Astrocyte of the spinal cord (primary cell): ENCODE measurements at regions not wholly inside any gene's neighbourhood (a gene's known extent, or its start where the extent isn't known, plus 50 kb on each side); places are given as distances from the start of the nearest gene placed in this dataset.

Experiments used
- DNase-seq: peaks from one replicate; pipeline ENCODE4 v3.0.0; 2011; ENCODE audit warnings: low read depth, low spot score
- H3K4me3 ChIP-seq: 2 replicates; pipeline ENCODE4 v1.5.1; 2011; ENCODE audit warnings: low read depth, mild to moderate bottlenecking, low read length, moderate library complexity
- in situ Hi-C: cut with HindIII; loops from 2 replicates; pipeline ENCODE4 v1.10.0; 2017; ENCODE audit warnings: low sequenced_read_pairs
- TF ChIP-seq, protein P1 (sequence below): IDR thresholded peaks from 2 replicates; pipeline ENCODE4 v1.5.1; 2012; ENCODE audit warnings: low read depth, mild to moderate bottlenecking, low read length, inconsistent platforms

DNA sequence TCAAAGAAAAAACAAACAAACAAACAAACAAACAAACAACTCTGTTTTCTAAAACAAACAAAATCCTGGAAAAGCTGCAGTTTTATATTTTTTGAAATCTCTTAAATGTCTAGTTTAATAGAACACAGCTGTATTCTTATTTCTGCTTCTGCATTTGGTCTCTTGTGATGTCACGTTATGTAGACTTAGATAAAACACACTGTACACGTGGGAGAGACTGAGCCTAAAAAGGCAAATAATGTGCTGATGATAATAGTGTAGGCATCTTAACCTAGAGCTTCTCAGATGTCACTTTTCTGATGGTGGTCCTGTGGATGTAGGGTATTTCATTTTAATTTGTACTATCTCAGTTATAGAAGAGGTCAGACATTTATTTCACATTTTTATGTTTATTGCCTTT is 261.7 kb downstream of the UTRN start:
- in situ Hi-C loops = no loop called here
- DNase-seq = no peak
- no peak overlapping the region for H3K4me3 ChIP-seq
- TF ChIP-seq, protein P1, sequence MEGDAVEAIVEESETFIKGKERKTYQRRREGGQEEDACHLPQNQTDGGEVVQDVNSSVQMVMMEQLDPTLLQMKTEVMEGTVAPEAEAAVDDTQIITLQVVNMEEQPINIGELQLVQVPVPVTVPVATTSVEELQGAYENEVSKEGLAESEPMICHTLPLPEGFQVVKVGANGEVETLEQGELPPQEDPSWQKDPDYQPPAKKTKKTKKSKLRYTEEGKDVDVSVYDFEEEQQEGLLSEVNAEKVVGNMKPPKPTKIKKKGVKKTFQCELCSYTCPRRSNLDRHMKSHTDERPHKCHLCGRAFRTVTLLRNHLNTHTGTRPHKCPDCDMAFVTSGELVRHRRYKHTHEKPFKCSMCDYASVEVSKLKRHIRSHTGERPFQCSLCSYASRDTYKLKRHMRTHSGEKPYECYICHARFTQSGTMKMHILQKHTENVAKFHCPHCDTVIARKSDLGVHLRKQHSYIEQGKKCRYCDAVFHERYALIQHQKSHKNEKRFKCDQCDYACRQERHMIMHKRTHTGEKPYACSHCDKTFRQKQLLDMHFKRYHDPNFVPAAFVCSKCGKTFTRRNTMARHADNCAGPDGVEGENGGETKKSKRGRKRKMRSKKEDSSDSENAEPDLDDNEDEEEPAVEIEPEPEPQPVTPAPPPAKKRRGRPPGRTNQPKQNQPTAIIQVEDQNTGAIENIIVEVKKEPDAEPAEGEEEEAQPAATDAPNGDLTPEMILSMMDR = no peak

DNA sequence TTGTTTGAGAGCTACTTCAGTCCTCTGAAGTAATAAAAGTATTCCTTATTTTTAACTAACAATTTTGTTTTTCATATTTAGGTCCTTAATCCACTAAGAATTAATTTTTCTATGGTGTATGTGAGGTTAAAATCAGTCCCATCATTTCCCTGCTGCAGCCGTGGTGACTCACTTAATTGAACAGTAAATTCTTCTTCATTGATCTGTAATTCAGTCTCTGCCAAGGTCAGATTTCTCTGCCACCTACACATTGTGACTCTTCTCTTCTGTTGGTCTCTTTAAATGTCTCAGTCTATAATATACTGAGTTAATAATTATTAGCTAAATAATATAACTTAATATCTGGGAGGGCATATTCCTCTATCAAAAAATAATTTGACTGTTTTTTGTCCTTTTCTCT is 262.3 kb downstream of the UTRN start:
- in situ Hi-C loops = no loop called here
- no peak for DNase-seq
- no peak overlapping the region for H3K4me3 ChIP-seq
- TF ChIP-seq, protein P1 = no peak

GRCh38 chr6:144548536-144548935 is 263.4 kb downstream of the UTRN start:
- TF ChIP-seq, protein P1 = no peak
- DNase-seq = no peak
- no peak overlapping the region for H3K4me3 ChIP-seq
- in situ Hi-C loops = no loop called here

DNA sequence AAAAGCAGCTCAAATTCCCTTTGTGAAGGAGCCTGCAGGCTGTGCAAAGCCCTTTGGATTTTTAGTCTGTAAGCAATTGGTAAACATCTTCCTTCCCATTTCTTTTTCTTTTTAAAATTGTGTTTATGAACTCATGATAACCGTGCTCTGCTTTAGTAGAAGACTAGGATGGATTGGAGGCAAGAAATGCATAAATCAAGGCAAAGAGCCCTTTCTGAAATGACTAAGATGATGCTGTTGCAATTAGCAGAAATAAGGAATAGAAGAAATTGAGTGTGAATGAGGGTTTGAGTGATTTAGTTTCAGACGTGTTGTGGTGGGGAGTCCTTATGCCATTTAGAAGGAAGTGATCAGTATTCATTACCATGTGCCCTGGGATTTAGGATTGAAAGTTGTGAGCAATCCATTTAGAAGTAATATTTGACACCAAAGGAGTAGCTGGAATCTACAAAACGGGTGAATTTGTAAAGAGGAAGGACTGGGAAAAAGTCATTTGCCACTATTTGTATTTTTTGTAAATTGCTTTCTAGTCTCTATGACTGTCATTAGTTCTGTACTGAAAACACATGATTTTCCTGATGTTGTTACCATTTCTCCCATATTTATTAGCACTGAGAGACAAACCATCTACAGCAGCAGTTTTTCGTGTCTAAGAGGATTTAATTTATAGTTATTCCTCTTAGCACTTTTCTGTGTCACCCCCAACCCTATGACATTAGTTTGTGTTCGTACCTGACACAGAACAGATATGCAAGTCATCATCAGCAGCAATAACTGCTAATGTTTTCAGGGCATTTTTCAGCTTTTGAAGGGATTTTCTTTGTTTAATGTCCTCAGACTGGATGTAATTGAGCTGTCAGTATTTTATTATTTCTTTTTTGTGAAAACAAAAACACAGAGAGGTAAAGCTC is 265.0 kb downstream of the UTRN start:
- H3K4me3 ChIP-seq = no peak overlapping the region
- in situ Hi-C loops = no loop called here
- TF ChIP-seq, protein P1 = no peak
- DNase-seq = no peak

DNA sequence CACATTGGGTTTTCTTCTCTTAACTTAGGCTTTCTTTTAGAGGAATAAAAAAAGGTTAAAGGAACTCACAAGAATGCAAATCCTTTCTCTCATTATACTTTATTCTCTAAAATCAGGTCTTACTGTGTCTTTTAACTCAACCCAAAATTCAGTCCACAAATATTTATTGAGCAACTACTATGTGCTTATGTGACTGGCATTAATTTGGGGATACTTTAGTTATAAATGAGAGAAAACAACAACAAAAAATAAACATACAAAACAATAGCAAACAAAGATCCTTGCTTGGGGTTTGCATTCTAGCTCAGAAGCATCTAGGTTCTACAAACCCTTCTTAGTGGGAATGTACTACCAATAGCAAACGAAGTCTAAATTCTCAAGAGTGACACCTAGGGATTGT is 266.2 kb downstream of the UTRN start:
- TF ChIP-seq, protein P1 = no peak
- H3K4me3 ChIP-seq = no peak overlapping the region
- in situ Hi-C loops = no loop called here
- DNase-seq = no peak

- in situ Hi-C loops = no loop called here
- H3K4me3 ChIP-seq = no peak overlapping the region
- no peak for DNase-seq
- TF ChIP-seq, protein P1 = no peak
These were observed 269.9 kb downstream of the UTRN start for GRCh38 chr6:144555066-144555465.
